ENCODE measurements at regions not wholly inside any gene's neighbourhood (a gene's known extent, or its start where the extent isn't known, plus 50 kb on each side); places are given as distances from the start of the nearest gene placed in this dataset.

- Mint-ChIP-seq H3K27ac (no peak overlapping the region), H3K27me3 (peaks cover 14% of the 10 kb centered on the region), H3K9me3 (no peaks in the 10 kb centered on the region), H3K4me3 (no peak overlapping the region), H3K36me3 (ENCODE audit: low read depth) (no peaks in the 10 kb centered on the region), H3K4me1 (no peaks in the 10 kb centered on the region)
- no peak for ATAC-seq (replicated peaks)
Measured at GRCh38 chr18:77754475-77755044, 504.9 kb downstream of the GALR1 start.

DNA sequence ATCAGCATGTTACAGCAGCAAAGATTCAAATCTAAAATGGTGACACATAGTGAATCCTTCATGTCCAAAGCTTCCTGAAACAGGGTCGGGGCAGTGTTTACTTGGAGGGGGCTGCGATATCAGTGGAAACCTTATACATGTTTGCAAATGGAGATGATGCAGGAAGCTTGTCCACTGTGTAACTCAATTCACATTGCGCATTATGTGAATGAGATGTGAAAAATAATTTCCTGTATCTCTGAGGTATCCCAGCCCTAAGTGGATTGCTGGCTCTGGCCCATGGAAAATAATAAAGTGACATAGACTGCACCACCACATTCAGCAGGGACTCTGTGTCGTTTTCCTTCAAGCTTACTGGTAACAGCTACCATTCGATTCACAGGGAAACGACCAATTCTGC lies 505.5 kb downstream of the GALR1 start:
- Mint-ChIP-seq H3K27me3 (peaks cover 17% of the 10 kb centered on the region), H3K4me3 (no peak overlapping the region), H3K27ac (no peak overlapping the region), H3K4me1 (no peaks in the 10 kb centered on the region), H3K9me3 (no peaks in the 10 kb centered on the region), H3K36me3 (ENCODE audit: low read depth) (no peaks in the 10 kb centered on the region)
- no peak for ATAC-seq (replicated peaks)

GRCh38 chr18:77761332-77761731 lies 511.7 kb downstream of the GALR1 start:
- no peaks in the 10 kb centered on the region for H3K9me3 Mint-ChIP-seq
- H3K27ac Mint-ChIP-seq: no peak overlapping the region
- H3K36me3 Mint-ChIP-seq (ENCODE audit: low read depth): no peaks in the 10 kb centered on the region
- ATAC-seq (replicated peaks): no peak
- H3K27me3 Mint-ChIP-seq: peaks cover 21% of the 10 kb centered on the region
- no peak overlapping the region for H3K4me3 Mint-ChIP-seq
- no peaks in the 10 kb centered on the region for H3K4me1 Mint-ChIP-seq

DNA sequence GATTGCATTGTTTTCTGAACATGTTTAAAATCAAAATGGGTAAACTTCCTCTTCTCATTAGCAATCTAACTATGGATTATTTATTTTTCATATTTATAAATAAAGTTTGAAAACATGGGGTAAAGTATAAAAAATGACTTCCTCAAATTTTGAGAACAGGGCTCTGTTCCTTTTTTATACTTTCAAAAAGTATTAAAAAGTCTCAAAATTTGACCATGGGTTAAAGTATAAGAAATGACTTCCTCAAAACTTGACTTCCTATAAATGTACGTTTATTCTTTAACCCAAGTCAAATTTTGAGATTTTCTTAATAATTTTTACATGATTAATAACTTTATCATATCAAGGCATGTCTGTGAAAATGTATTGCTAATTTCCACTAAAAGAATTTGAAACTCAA lies 512.4 kb downstream of the GALR1 start:
- Mint-ChIP-seq H3K27me3 (peaks cover 21% of the 10 kb centered on the region), H3K4me3 (no peak overlapping the region), H3K4me1 (no peaks in the 10 kb centered on the region), H3K9me3 (no peaks in the 10 kb centered on the region), H3K36me3 (ENCODE audit: low read depth) (no peaks in the 10 kb centered on the region), H3K27ac (no peak overlapping the region)
- no peak for ATAC-seq (replicated peaks)

DNA sequence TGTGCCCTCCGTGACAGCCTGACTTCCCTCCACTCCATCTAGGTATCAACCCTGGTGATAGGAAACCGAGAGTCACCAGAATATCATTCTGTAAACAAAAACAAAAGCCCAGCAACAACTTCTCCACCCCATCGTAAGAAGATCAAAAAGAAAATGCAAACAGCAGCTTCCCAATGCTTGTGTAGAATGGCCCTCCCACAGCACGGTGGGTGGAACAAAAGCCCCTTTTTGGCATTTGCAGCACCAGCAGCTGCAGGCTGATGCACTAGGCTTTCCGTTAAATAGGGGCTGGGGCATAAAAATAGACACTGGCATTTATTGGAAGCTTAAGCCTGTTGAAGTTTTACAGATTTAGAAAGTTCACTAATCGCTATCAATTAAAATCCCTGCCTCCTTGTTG lies 513.0 kb downstream of the GALR1 start:
- peaks cover 21% of the 10 kb centered on the region for H3K27me3 Mint-ChIP-seq

DNA sequence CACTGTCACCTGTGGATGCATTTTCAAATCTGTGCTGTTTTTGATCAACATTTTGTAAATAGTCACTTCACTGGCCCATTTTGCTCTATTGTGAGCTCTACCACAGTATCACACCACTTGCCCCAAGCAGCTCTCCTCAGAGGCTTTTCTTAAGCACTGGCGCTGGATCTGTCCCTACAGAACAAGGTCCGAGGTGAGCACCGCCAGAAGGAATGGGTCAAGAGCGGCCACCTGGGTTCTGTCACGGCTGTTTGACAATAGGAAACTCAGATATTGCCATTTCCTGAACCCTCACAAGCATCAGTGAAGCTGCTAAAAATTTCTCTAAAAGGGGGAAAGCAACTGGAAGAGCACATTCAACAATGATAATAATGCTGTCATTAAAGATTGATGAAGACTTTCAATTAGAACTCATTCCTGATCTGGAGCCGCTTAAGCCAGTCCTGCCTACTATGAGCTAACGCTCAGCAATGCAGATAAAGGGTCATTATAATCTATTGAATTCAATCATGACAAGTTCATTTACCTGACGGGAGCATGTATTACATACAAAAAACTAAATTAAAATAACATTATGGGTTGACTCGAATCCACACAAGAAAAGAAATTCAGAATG lies 514.0 kb downstream of the GALR1 start:
- H3K4me3 Mint-ChIP-seq: no peak overlapping the region
- no peaks in the 10 kb centered on the region for H3K4me1 Mint-ChIP-seq
- peaks cover 21% of the 10 kb centered on the region for H3K27me3 Mint-ChIP-seq
- H3K9me3 Mint-ChIP-seq: no peaks in the 10 kb centered on the region
- no peak overlapping the region for H3K27ac Mint-ChIP-seq
- no peak for ATAC-seq (replicated peaks)
- no peaks in the 10 kb centered on the region for H3K36me3 Mint-ChIP-seq (ENCODE audit: low read depth)

More for the DNA sequence above, 513.0 kb downstream of the GALR1 start:
- Mint-ChIP-seq H3K36me3 (ENCODE audit: low read depth) (no peaks in the 10 kb centered on the region), H3K4me3 (no peak overlapping the region), H3K9me3 (no peaks in the 10 kb centered on the region), H3K27ac (no peak overlapping the region), H3K4me1 (no peaks in the 10 kb centered on the region)
- ATAC-seq (replicated peaks): no peak

DNA sequence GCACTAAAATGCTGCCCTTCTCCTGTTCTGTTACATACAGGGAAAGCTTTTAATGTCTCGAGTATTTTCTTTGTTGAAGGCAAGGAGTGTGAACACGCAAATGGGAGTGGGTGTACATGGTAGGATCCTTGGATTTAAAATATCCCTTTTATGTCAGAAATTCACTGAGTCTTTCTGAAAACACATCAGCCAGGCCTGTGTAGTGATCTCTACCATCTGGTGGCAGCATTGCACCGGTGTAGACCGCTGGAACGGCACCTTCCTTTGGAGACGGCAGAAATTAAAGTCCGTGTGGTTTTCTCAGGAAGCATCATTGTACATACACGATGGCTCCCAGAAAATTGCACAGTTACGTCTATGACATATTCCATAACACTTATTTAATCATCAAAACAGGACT lies 515.8 kb downstream of the GALR1 start:
- ATAC-seq (replicated peaks): no peak
- Mint-ChIP-seq H3K4me1 (no peaks in the 10 kb centered on the region), H3K27ac (no peak overlapping the region), H3K9me3 (no peaks in the 10 kb centered on the region), H3K36me3 (ENCODE audit: low read depth) (no peaks in the 10 kb centered on the region), H3K4me3 (no peak overlapping the region), H3K27me3 (peaks cover 18% of the 10 kb centered on the region)

DNA sequence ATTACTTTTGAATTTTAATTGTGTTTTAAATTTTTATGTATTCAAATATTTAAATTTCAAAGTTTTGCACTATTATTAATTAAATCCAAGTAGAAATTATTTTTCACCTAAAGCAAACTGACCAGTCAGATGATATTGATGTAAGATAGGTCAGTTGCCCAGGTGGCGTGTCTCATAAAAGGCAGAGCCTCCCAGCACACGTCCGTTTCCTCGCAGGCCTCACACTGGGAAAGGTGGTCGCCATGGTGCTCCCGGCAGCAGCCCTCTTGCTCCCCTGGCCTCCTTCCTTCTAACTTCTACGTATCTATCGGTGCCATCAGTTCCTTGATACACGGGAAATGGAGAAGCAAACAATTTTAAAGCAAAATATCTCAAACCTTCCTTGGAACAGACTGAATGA lies 516.8 kb downstream of the GALR1 start:
- Mint-ChIP-seq H3K4me3 (no peak overlapping the region), H3K36me3 (ENCODE audit: low read depth) (no peaks in the 10 kb centered on the region), H3K27ac (no peak overlapping the region), H3K27me3 (peaks cover 13% of the 10 kb centered on the region), H3K9me3 (no peaks in the 10 kb centered on the region), H3K4me1 (no peaks in the 10 kb centered on the region)
- no peak for ATAC-seq (replicated peaks)

DNA sequence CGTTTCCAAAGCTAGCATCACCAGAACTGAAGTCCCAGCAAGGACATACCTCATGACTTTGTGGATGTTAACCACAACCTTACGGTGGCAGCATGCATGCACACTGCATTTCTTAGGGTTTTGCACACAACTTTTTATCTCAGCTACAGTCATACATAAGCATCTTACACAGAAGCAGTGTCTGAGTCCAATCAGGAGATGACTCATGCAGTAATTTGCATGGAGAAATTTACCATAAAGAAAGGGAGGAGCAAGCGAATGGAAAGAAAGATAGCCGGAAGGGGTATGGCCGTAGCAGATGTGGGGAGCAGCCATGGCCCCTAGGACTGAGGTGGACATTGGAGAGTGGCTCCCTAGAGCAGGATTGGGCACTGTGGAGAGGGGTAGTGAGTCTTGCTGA lies 522.5 kb downstream of the GALR1 start:
- Mint-ChIP-seq H3K27me3 (peaks cover 1% of the 10 kb centered on the region), H3K9me3 (no peaks in the 10 kb centered on the region), H3K27ac (no peak overlapping the region), H3K36me3 (ENCODE audit: low read depth) (no peaks in the 10 kb centered on the region), H3K4me3 (no peak overlapping the region), H3K4me1 (no peaks in the 10 kb centered on the region)
- ATAC-seq (replicated peaks): no peak

- H3K27me3 Mint-ChIP-seq: peaks cover 3% of the 10 kb centered on the region
- no peaks in the 10 kb centered on the region for H3K4me1 Mint-ChIP-seq
- H3K27ac Mint-ChIP-seq: no peak overlapping the region
- H3K4me3 Mint-ChIP-seq: no peak overlapping the region
- ATAC-seq (replicated peaks): no peak
- no peaks in the 10 kb centered on the region for H3K9me3 Mint-ChIP-seq
- no peaks in the 10 kb centered on the region for H3K36me3 Mint-ChIP-seq (ENCODE audit: low read depth)
Measured at GRCh38 chr18:77776104-77776503, 526.5 kb downstream of the GALR1 start.

GRCh38 chr18:77777163-77777562 lies 527.5 kb downstream of the GALR1 start:
- Mint-ChIP-seq H3K4me1 (no peaks in the 10 kb centered on the region), H3K27me3 (peaks cover 3% of the 10 kb centered on the region)

GRCh38 chr18:77784759-77785379 lies 535.2 kb downstream of the GALR1 start:
- Mint-ChIP-seq H3K4me3 (no peak overlapping the region), H3K4me1 (no peaks in the 10 kb centered on the region), H3K27ac (no peak overlapping the region), H3K9me3 (no peaks in the 10 kb centered on the region), H3K36me3 (ENCODE audit: low read depth) (no peaks in the 10 kb centered on the region), H3K27me3 (peaks cover 9% of the 10 kb centered on the region)
- ATAC-seq (replicated peaks): no peak

More at GRCh38 chr18:77777163-77777562, 527.5 kb downstream of the GALR1 start:
- no peak for ATAC-seq (replicated peaks)
- H3K4me3 Mint-ChIP-seq: no peak overlapping the region
- H3K9me3 Mint-ChIP-seq: no peaks in the 10 kb centered on the region
- H3K27ac Mint-ChIP-seq: no peak overlapping the region
- no peaks in the 10 kb centered on the region for H3K36me3 Mint-ChIP-seq (ENCODE audit: low read depth)

DNA sequence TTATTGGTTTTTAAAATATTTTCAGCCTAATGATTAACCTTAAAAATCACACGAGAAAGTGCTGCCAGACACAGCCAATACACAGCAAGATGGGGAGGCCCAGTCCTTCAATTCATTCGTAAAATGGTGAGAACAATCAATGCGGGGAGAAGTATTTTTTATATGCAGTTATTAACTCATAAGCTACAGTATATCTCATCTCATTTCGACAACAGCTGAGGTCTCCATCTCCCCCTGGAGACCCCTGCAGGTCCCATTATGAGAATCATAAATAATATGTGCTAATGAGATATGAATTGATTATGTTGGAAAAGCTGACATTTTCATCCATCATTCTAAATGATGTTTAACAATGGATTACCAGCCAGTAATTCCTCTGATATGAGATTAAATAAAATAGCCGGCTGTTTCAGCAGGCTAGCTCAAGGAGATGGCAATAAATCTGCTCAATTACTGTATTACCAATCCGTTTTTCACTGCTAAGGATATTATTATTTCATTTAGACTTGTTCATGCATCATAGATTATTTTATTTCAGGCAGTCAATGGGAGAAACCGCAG lies 535.8 kb downstream of the GALR1 start:
- Mint-ChIP-seq H3K4me3 (no peak overlapping the region), H3K27ac (no peak overlapping the region), H3K27me3 (peaks cover 9% of the 10 kb centered on the region), H3K9me3 (no peaks in the 10 kb centered on the region), H3K36me3 (ENCODE audit: low read depth) (no peaks in the 10 kb centered on the region), H3K4me1 (no peaks in the 10 kb centered on the region)
- ATAC-seq (replicated peaks): no peak

GRCh38 chr18:77803024-77803423 lies 553.4 kb downstream of the GALR1 start:
- H3K4me1 Mint-ChIP-seq: no peaks in the 10 kb centered on the region
- peaks cover 11% of the 10 kb centered on the region for H3K27me3 Mint-ChIP-seq
- no peak overlapping the region for H3K27ac Mint-ChIP-seq
- H3K4me3 Mint-ChIP-seq: no peak overlapping the region
- no peak for ATAC-seq (replicated peaks)
- H3K9me3 Mint-ChIP-seq: peaks cover 11% of the 10 kb centered on the region
- no peaks in the 10 kb centered on the region for H3K36me3 Mint-ChIP-seq (ENCODE audit: low read depth)

- no peak overlapping the region for H3K27ac Mint-ChIP-seq
- H3K4me1 Mint-ChIP-seq: no peaks in the 10 kb centered on the region
- H3K27me3 Mint-ChIP-seq: peaks cover 10% of the 10 kb centered on the region
- ATAC-seq (replicated peaks): no peak
- H3K4me3 Mint-ChIP-seq: no peak overlapping the region
- no peaks in the 10 kb centered on the region for H3K36me3 Mint-ChIP-seq (ENCODE audit: low read depth)
- peaks cover 8% of the 10 kb centered on the region for H3K9me3 Mint-ChIP-seq
Measured at GRCh38 chr18:77804382-77804781, 554.7 kb downstream of the GALR1 start.

All from activated T-helper 17 cell treated with anti-CD3 and anti-CD28 coated beads, Interleukin-2, amount 50 U/mL, for 72 hours (primary cell).